NCI-H82 (cell line): ENCODE measurements at regions not wholly inside any gene's neighbourhood (a gene's known extent, or its start where the extent isn't known, plus 50 kb on each side); places are given as distances from the start of the nearest gene placed in this dataset.
"Not testable (repeated sequence)": the region's sequence is repeated elsewhere in the genome, so short reads cannot be mapped to it uniquely, and the experiment has no call there.

Experiments used
- DNase-seq: peaks from one replicate; lab custom pipeline; 2025; lab: John Stamatoyannopoulos, UW

DNA sequence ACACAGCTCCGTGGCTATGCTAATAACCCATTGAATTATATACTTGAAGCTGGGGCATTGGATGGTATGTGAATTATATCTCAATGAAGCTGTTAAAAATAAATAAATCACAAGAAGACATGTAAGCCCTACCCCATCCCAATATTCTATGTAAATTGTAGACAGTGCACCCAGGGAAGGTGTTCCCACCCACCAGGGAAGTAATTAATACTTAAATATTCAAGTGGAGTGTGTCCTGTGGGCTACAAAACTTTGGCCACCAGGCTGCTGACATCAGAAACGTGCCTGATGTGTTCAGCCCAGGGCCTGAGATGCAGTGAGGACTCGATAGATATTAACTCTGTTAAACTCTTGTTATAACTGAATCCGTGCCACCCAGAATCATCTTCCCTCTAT lies 240.4 kb upstream of the RREB1 start:
- DNase-seq = no peak

DNA sequence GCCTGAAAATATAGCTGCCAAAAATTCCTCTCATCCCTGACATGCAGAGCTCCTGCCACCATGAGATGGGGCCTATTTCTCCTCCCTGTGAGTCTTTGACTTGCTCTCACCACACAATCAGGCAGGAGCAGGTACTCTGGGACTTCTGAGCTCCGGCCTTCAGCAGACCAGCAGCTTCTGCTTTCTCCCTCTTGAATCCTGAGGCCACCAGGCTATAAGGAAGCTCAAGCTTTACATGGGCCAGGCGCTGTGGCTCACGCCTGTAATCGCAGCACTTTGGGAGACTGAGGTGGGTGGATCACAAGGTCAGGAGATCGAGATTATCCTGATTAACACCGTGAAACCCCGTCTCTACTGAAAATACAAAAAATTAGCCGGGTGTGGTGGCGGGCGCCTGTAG lies 238.7 kb upstream of the RREB1 start:
- no peak for DNase-seq

DNA sequence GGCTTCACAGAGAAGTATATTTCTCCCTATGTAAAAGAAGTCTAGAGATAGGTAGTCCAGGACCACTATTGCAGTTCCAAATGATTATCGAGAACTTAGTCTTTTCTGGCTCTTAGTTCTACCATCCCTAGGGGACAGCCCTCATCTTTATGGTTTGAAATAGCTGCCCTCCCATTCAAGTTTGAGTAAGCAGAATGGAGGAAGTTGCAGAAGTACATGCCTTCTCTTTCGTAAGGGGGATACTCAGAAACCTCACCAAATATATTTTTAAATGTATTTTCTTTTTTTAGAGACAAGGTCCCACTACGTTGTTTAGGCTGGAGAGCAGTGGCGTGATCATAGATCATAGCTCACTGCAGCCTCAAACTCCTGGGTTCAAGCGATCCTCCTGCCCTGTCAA lies 236.8 kb upstream of the RREB1 start:
- no peak for DNase-seq

DNA sequence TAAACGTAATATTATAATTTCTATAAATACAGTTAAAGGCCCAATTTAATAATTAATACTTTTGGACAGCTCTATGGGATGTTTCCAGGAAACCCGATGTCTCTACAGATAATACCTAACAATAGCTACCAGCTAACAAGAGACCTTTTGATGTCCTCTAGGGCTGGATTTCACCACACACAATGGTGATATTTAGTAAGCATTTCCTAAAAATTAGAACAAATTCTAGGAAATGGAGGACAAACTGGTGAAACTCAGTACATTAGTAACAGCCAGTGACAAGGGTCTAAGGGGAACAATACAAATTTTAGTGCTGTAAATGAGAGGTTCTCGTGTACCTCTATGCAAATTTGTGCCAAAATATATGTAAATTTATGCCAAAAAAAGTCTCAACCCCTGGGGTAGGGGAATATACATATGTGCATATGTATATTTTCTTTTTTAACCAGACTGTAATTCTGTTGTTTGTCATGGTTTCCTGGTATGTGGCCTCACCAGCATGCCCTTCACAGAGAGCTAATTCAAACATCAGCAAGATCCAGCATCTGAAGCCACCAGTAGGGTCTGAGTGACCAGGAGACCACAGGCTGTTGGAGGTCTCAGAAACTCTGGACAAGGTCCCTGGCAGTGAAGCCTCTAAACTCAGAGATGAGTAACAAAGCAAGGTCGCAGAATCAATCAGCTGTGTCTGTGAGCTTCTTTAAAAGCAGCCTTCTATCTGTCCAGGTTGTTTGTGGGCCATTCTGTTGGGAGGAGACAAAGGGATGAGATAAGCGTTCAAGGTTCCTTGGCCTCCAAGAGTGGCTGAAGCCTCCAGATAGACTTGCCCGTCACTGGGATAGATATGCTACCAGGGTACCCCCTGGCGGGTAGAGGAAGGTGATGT lies 235.1 kb upstream of the RREB1 start:
- no peak for DNase-seq

DNA sequence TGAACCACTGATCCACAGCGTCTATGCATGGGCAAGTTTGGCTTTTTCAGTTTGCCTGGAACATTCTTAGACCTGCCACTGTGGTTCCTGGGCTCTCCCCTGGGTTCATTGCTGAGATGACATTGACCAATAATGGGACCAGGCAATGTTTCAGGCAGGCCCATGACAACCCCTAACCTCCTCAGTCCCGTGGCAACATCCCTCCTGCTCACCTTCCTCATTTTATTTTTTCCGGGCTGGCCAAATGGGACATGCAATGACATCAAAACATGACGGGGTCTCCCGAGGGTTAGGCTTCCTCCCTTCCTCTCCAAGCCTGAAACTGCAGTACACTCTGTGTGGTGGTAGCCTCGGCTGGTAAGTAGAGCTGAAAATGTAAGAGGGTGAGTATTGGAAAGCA lies 234.0 kb upstream of the RREB1 start:
- DNase-seq = no peak

DNA sequence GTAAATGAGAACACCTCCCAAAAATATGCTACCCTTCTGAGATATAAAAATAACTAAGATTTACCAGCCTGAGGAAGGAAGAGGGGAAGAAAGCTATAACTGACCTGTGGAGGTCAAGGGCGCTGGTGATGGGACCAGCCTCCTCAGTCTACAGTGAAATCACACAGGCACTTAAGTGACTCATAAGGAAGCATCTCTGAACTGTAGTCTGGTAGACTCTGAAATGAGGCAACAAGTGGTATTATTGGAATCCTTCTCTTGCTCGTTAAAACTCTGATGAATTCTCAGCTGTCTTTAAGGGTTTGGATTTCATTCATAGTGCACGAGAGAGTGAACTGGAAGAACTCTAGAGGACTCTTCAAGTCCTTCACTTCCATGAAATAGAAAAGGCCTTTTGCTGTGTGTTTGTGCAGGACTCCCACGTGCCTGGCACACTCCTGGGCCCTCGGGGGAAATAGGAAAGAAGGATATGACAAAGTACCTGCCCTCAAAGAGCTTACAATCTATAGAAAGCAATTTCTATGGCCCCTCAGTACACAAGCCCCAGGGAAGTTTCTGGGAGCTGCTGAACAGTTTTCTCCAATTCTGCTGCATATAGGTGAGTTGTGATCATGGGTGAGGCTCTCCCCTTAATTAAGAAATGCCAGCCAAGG lies 231.8 kb upstream of the RREB1 start:
- DNase-seq = no peak

DNA sequence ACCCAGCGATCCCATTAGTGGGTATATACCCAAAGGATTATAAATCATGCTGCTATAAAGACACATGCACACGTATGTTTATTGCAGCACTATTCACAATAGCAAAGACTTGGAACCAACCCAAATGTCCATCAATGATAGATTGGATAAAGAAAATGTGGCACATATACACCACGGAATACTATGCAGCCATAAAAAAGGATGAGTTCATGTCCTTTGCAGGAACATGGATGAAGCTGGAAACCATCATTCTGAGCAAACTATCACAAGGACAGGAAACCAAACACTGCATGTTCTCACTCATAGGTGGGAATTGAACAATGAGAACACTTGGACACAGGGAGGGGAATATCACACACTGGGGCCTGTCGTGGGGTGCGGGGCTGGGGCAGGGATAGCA lies 230.0 kb upstream of the RREB1 start:
- DNase-seq = not testable (repeated sequence)

DNA sequence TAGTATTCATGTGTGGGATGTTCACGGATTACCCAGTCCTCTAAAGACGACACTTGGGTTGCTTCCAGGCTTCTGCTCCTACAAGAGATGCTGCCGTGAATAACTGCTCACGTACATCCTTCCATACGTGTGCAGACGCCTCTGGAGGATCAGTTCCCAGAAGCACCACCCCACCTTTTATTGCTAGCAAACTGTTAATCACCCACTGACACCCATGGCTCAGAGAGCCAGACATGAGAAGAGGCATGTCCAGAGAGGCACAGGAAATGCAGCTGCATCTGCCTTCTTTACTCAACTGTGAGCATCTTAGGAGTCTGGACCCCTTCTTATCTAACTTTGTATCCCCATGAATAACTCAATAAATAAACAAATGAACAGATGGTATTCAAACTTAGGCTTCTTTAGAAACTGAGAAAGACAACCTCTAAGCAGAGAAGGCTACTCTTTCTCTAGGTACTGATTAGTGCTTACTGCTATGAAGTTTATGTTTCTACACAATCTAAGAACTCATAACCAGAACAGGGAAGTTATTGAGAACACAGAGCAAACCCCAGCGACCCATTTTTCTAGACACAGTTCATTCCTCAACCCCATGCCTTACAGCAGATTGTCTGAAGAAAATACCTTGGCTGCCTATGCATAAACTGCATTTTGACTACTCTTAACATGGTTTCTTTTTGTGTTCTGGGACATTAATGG lies 228.7 kb upstream of the RREB1 start:
- no peak for DNase-seq

DNA sequence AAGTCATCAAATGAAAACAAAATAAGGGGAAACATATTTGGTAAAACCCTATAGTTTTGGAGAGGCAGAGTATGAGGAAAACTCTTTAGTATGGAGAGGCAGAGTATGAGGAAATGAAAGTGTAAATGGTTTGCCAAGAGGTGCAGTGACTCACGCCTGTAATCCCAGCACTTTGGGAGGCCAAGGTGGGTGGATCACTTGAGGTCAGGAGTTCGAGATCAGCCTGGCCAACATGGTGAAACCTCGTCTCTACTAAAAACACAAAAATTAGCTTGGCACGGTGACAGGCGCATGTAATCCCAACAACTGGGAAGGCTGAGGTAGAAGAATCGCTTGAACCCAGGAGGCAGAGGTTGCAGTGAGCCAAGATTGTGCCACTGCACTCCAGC lies 228.2 kb upstream of the RREB1 start:
- not testable (repeated sequence) for DNase-seq

DNA sequence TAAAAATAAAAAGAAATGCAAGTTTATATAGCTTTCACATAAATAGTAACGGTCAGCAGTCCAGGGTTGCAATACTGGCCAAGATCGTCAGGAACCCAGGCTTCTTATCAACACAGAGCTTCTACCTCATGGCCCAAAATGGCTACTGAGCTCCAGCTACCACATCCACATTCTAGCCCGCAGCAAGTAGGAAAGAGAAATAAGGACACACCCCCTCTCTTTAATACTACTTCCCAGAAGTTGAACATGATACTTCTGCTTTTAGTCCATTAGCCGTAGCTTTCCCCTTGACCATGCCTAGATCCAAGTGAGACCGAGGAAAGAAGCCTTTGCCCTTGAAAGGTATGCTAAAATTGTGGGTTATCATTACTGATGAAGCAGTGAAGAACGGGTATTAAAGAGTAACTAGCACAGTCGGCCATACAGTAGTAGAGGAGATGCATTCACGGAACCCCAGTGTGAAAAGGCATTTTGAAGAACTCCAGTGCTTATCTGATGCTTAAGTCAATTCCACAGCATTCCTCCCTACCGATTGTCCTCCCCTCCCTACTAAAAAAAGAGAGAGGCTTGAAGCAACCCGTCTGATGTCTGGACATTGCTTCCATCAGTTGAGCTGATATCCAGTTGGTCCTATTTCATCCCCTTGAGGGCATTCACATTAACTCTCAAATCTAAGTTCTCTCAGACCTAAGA lies 226.9 kb upstream of the RREB1 start:
- DNase-seq = no peak

DNA sequence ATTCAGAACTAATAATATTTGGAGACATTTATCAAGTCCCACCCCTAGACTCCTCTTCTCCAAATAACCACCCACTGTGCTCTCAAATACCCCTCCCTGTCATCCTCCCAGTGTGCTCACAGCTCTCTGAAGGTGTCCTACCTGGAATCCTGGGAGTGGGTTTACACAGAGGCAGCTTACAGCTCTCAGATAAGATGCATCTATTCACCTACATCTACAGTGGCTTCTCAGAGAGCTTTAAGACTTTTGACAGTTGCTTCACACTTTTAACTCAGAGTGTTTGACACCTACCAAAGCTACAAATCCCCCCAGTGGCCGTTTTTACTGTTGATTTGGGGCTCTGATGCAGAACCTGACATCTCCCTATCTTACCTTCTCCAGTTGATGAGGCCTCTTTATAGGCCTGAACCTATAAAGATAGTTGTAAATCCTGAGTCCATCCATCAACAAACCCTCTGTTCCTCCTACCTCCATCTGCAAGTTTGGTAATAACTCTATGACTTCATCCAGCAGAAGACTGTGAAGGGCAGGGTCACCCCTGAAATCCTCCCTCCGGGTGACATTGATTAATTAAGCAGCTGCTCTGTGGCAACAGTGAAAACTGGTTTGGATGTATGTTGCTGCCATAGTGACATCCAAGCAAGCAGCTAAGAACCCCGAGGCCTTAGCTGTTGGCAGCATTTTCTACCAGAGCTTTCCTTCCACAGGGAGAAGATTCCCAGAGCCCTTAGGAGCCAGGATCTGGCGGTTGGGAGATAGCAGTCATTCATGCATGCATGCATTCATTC lies 226.1 kb upstream of the RREB1 start:
- no peak for DNase-seq

DNA sequence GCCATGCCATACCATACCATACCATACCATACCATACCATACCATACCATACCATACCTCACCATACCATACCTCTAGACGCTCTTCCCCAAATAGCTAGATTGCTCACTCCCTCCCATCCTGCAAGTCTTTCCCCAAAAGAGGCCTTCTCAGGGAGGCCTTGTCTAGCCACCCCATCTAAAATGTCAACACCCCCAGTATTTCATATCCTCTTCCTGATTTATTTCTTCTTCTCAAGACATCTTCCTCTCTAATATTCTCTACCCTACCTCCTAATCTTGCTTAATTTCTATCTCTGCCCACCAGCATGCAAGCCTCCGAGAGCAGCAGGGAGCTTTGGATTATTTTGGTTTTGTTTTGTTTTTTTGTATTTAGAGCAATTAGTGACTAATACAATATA lies 225.2 kb upstream of the RREB1 start:
- DNase-seq = no peak

DNA sequence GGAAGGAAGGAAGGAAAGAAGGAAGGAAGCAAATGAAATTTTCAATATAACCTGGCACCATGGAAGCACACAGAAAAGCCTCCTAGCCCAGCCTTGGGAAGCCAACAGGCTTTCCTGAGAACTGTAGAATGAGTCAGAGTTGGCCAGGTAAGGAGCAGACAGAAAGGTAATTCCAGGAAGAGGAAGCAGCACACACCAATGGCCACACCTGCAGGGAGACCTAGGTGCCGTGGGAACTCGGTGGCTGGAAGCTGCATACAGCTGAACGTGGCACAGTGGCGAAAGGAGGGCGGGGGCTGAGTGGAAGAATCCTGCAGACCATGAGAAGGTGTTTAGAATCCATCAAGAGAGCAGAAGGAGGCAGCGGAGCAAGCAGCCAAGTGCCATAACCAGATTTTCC lies 224.8 kb upstream of the RREB1 start:
- DNase-seq = no peak

DNA sequence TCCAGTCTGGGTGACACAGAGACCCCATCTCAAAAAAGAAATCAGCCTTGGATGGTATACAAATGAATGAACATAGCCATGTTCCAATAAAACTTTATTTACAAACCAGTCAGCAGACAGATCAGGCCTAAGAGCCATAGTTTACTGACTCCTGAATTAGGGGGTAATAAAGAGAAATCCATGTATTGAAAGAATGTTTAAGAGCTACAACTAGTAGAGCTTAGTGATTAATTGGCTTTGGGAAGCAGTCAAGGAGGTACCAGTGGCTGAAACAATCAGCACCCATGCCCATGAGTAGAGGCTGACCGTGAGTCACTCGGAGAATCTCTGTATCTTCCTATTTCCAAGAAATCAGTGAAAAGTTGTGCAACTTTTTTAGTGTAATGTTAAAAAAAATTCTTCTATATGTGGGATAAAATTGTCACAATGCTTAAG lies 223.6 kb upstream of the RREB1 start:
- DNase-seq = peak; percentile 15

DNA sequence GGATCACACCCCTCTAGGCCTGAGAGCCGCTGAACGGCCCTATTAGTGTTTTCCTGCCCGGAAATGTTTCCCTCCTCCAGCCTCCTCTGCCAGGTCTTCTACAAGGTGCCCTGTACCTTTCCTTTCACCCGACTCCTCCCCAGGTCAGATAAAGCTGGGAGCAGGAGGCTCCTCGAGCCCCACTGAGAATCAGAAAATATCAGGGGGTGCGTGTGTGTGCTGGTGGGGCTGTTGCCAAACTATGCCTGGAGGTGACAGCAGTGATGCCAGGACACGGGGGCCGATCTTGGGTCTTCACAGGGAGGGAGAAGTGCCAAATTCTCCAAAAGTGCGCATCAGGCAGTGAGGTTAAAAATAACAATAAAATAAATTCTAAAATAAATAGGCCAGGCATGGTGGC lies 222.8 kb upstream of the RREB1 start:
- no peak for DNase-seq

DNA sequence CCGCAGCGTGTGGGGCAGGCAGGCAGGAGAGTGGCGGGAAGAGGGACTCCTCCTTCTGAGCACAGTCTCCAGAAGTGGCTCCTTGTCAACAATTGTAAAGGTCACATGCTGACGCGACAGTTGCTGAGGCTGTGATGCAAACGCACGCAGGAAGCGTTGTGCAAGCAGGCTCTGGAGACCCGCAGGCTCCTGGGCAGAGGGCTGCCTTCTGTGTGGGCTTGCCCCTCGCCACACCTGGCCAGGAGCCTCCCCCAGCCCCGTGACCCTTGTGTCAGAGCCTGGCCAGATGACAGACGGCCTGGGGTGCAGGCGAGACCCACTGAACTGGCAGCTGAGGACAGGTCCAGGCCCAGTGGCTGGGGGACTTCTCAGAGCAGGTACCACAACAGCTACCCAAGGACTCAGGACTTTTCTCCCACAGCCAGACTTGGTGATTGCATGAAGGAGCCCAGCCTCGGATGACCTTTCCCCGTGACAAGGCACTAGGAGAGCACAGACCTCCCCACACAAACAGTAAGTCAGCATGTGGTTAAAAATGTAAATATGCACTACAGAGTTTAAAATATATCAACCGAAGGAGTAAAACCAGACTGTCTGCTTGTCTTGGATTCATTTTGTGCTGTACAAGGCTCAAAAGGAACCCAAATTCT lies 222.1 kb upstream of the RREB1 start:
- DNase-seq = no peak

DNA sequence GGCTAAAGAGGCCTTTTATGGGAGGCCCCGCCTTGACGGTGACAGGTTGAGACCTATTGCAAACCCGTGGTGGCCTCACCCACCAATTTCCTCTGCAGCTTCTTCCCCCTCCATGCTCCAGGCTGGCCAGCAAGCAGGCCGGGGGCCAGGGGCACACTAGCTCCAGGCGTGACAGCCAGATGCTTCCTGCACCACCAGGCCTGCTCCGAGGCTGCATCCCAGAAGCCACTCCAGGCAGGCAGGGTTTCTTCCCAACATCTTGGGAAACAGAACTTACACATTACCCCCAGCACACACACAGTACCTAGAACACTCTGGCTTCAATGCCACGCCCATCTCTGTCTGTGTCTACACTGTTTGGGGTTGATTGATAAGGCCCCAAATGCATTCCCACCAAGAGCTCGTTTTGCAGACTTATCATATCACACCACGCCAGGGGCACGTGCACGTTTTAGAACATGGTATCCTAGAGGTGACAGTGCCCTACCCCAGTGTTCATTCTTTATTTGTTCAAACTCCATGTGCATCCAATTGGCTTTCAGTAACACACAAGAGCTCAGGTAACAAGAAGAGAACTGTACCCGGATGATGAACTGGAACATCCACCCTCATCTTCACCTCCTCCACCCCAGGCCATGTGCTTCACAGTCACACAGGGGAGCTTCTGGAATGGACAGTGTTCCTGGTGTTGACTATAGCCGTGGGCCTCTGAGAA lies 221.4 kb upstream of the RREB1 start:
- no peak for DNase-seq

DNA sequence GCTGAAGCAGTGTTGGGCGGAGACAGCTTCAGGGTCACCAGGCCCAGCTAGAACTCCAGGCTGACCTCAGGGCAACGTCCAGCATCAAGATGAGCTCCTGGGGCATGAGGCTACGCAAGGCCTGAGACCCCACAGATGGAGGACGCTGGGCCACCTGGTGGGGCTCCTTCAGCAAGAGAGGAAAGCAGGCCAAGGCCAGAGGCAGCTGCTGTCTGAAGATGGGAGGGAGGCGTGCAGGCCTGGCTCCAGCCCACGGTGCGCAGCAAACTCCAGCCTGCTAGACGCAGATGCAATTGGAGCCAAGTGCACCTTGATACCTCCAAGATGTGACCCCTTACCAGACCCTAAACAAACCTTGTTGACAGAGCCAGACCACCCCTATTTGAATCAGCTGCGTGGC lies 220.9 kb upstream of the RREB1 start:
- DNase-seq = no peak

DNA sequence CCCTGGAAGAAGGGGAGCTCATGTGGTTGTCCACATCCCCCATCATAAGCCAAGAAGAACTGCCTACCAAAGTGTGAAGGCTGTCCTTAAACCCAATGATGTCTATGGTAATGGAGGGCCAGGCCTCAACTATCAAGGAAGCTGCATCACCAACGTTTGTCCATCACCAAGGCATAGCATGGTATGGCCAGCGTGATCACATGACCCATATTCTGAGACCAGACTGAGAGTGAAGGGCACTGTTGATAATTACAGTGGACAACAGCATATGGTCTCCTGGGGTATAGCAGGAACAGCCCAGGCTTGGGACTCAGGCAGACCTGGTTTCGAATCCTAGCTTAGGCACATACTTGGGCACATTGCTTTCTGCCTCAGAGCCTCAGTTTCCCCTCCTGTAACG lies 218.2 kb upstream of the RREB1 start:
- DNase-seq = no peak

DNA sequence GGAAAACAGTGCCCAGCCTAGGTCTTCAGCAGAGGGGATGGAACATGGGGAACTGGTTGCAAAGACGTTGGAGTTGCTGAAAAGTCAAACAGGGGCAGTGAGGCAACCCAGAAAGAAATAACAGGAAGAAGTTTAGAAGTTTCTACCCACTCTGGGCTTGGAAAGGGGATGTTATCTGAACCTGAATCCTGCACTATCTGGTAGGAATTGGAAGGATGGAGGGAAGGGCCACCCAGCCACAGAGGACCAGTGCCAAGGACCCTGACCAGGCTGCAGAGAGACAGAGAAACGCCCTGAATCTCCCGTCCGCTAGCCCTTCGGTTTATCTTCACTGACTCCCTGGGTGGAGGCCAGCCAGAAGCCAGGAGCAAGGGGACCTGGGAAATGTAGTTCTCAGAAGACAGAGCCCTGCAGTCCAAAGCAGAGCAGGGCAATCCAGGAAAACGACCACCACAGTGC lies 217.3 kb upstream of the RREB1 start:
- peak; percentile 36 for DNase-seq
